ENCODE measurements at regions not wholly inside any gene's neighbourhood (a gene's known extent, or its start where the extent isn't known, plus 50 kb on each side); places are given as distances from the start of the nearest gene placed in this dataset.

DNA sequence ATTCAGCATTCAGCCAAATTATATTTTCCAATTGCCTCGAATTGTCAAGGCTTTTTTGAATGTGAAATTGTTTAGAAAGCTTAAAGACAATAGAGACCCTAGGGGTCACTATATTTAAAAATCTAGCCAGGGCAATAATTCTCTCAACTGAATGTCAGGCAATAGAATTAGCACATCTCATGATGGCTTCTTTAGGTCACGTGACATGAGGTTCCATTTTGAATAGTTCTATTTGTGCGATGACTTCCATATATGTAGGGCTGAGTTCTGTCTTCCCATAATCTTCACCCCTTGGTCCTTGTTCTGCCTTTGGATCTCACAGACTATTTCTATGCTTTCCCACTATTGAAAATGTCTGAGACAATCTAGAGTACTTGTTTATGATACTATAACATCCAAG lies 527.7 kb upstream of the KIRREL3 start:
- Histone ChIP-seq H3K4me3 (ENCODE audit: low read depth in 1 of 2, low read length in 2 of 2) (no peak overlapping the region), H3K4me1 (ENCODE audit: control insufficient read depth in 1 of 2, insufficient read depth in 2 of 2, low read length in 2 of 2) (no peaks in the 10 kb centered on the region), H3K9me3 (ENCODE audit: control insufficient read depth in 1 of 2, low read length in 2 of 2) (no peaks in the 10 kb centered on the region), H3K27me3 (ENCODE audit: low read depth, low read length) (no peaks in the 10 kb centered on the region), H3K36me3 (ENCODE audit: control insufficient read depth in 1 of 2, insufficient read depth in 2 of 2, low read length in 2 of 2) (no peaks in the 10 kb centered on the region), H3K27ac (ENCODE audit: low read length) (no peak overlapping the region)

- H3K4me3 ChIP-seq (ENCODE audit: low read depth in 1 of 2, low read length in 2 of 2) = no peak overlapping the region
- no peaks in the 10 kb centered on the region for H3K27me3 ChIP-seq (ENCODE audit: low read depth, low read length)
- no peaks in the 10 kb centered on the region for H3K9me3 ChIP-seq (ENCODE audit: control insufficient read depth in 1 of 2, low read length in 2 of 2)
- no peak overlapping the region for H3K27ac ChIP-seq (ENCODE audit: low read length)
- no peaks in the 10 kb centered on the region for H3K4me1 ChIP-seq (ENCODE audit: control insufficient read depth in 1 of 2, insufficient read depth in 2 of 2, low read length in 2 of 2)
- no peaks in the 10 kb centered on the region for H3K36me3 ChIP-seq (ENCODE audit: control insufficient read depth in 1 of 2, insufficient read depth in 2 of 2, low read length in 2 of 2)
Measured at GRCh38 chr11:127524618-127525017, 524.0 kb upstream of the KIRREL3 start.

GRCh38 chr11:127521413-127521812 lies 520.8 kb upstream of the KIRREL3 start:
- no peaks in the 10 kb centered on the region for H3K36me3 ChIP-seq (ENCODE audit: control insufficient read depth in 1 of 2, insufficient read depth in 2 of 2, low read length in 2 of 2)
- H3K27ac ChIP-seq (ENCODE audit: low read length) = no peak overlapping the region
- H3K9me3 ChIP-seq (ENCODE audit: control insufficient read depth in 1 of 2, low read length in 2 of 2) = peaks cover 0 to 2% of the 10 kb centered on the region in 2 donors

GRCh38 chr11:127507851-127508250 lies 507.3 kb upstream of the KIRREL3 start:
- no peaks in the 10 kb centered on the region for H3K36me3 ChIP-seq (ENCODE audit: control insufficient read depth in 1 of 2, insufficient read depth in 2 of 2, low read length in 2 of 2)

More at GRCh38 chr11:127521413-127521812, 520.8 kb upstream of the KIRREL3 start:
- H3K27me3 ChIP-seq (ENCODE audit: low read depth, low read length) = no peaks in the 10 kb centered on the region
- H3K4me1 ChIP-seq (ENCODE audit: control insufficient read depth in 1 of 2, insufficient read depth in 2 of 2, low read length in 2 of 2) = no peaks in the 10 kb centered on the region
- no peak overlapping the region for H3K4me3 ChIP-seq (ENCODE audit: low read depth in 1 of 2, low read length in 2 of 2)

GRCh38 chr11:127506647-127507046 lies 506.1 kb upstream of the KIRREL3 start:
- Histone ChIP-seq H3K9me3 (ENCODE audit: control insufficient read depth in 1 of 2, low read length in 2 of 2) (no peaks in the 10 kb centered on the region), H3K4me1 (ENCODE audit: control insufficient read depth in 1 of 2, insufficient read depth in 2 of 2, low read length in 2 of 2) (no peaks in the 10 kb centered on the region), H3K36me3 (ENCODE audit: control insufficient read depth in 1 of 2, insufficient read depth in 2 of 2, low read length in 2 of 2) (no peaks in the 10 kb centered on the region), H3K27me3 (ENCODE audit: low read depth, low read length) (no peaks in the 10 kb centered on the region), H3K4me3 (ENCODE audit: low read depth in 1 of 2, low read length in 2 of 2) (no peak overlapping the region), H3K27ac (ENCODE audit: low read length) (no peak overlapping the region)

More at GRCh38 chr11:127507851-127508250, 507.3 kb upstream of the KIRREL3 start:
- Histone ChIP-seq H3K9me3 (ENCODE audit: control insufficient read depth in 1 of 2, low read length in 2 of 2) (no peaks in the 10 kb centered on the region), H3K4me3 (ENCODE audit: low read depth in 1 of 2, low read length in 2 of 2) (no peak overlapping the region), H3K27ac (ENCODE audit: low read length) (no peak overlapping the region), H3K4me1 (ENCODE audit: control insufficient read depth in 1 of 2, insufficient read depth in 2 of 2, low read length in 2 of 2) (no peaks in the 10 kb centered on the region), H3K27me3 (ENCODE audit: low read depth, low read length) (no peaks in the 10 kb centered on the region)

DNA sequence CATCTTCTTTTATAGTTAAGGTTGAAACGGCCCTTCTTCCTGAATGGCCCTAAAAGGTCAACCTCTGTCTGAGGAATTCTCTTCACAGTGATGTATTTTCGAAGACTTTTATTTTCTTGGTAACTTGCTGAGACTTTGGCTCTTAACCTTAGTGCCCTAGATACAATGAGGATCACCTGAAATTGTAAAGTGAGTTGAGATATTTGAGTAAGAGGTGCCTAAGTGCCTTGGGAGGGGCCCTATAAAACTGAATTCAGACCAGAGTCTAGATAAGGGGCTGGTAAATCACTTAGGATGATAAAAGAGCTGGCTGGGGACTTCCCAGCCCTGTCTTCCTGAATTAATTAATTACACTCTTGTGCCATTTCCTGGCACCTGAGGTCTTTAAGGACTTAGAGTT lies 505.6 kb upstream of the KIRREL3 start:
- no peak overlapping the region for H3K27ac ChIP-seq (ENCODE audit: low read length)
- H3K4me1 ChIP-seq (ENCODE audit: control insufficient read depth in 1 of 2, insufficient read depth in 2 of 2, low read length in 2 of 2) = no peaks in the 10 kb centered on the region
- no peaks in the 10 kb centered on the region for H3K9me3 ChIP-seq (ENCODE audit: control insufficient read depth in 1 of 2, low read length in 2 of 2)
- no peak overlapping the region for H3K4me3 ChIP-seq (ENCODE audit: low read depth in 1 of 2, low read length in 2 of 2)
- no peaks in the 10 kb centered on the region for H3K36me3 ChIP-seq (ENCODE audit: control insufficient read depth in 1 of 2, insufficient read depth in 2 of 2, low read length in 2 of 2)
- H3K27me3 ChIP-seq (ENCODE audit: low read depth, low read length) = no peaks in the 10 kb centered on the region

GRCh38 chr11:127496165-127496564 lies 495.6 kb upstream of the KIRREL3 start:
- H3K9me3 ChIP-seq (ENCODE audit: control insufficient read depth in 1 of 2, low read length in 2 of 2) = no peaks in the 10 kb centered on the region
- H3K27me3 ChIP-seq (ENCODE audit: low read depth, low read length) = no peaks in the 10 kb centered on the region
- no peak overlapping the region for H3K27ac ChIP-seq (ENCODE audit: low read length)
- H3K36me3 ChIP-seq (ENCODE audit: control insufficient read depth in 1 of 2, insufficient read depth in 2 of 2, low read length in 2 of 2) = no peaks in the 10 kb centered on the region
- H3K4me3 ChIP-seq (ENCODE audit: low read depth in 1 of 2, low read length in 2 of 2) = no peak overlapping the region
- H3K4me1 ChIP-seq (ENCODE audit: control insufficient read depth in 1 of 2, insufficient read depth in 2 of 2, low read length in 2 of 2) = no peaks in the 10 kb centered on the region

- no peaks in the 10 kb centered on the region for H3K4me1 ChIP-seq (ENCODE audit: control insufficient read depth in 1 of 2, insufficient read depth in 2 of 2, low read length in 2 of 2)
- H3K4me3 ChIP-seq (ENCODE audit: low read depth in 1 of 2, low read length in 2 of 2) = no peak overlapping the region
- no peaks in the 10 kb centered on the region for H3K36me3 ChIP-seq (ENCODE audit: control insufficient read depth in 1 of 2, insufficient read depth in 2 of 2, low read length in 2 of 2)
- H3K27me3 ChIP-seq (ENCODE audit: low read depth, low read length) = no peaks in the 10 kb centered on the region
- H3K9me3 ChIP-seq (ENCODE audit: control insufficient read depth in 1 of 2, low read length in 2 of 2) = no peaks in the 10 kb centered on the region
- no peak overlapping the region for H3K27ac ChIP-seq (ENCODE audit: low read length)
Measured at GRCh38 chr11:127493330-127494022, 492.9 kb upstream of the KIRREL3 start.

GRCh38 chr11:127492029-127492428 lies 491.5 kb upstream of the KIRREL3 start:
- Histone ChIP-seq H3K36me3 (ENCODE audit: control insufficient read depth in 1 of 2, insufficient read depth in 2 of 2, low read length in 2 of 2) (no peaks in the 10 kb centered on the region), H3K4me1 (ENCODE audit: control insufficient read depth in 1 of 2, insufficient read depth in 2 of 2, low read length in 2 of 2) (no peaks in the 10 kb centered on the region), H3K9me3 (ENCODE audit: control insufficient read depth in 1 of 2, low read length in 2 of 2) (no peaks in the 10 kb centered on the region), H3K4me3 (ENCODE audit: low read depth in 1 of 2, low read length in 2 of 2) (no peak overlapping the region), H3K27me3 (ENCODE audit: low read depth, low read length) (no peaks in the 10 kb centered on the region), H3K27ac (ENCODE audit: low read length) (no peak overlapping the region)

DNA sequence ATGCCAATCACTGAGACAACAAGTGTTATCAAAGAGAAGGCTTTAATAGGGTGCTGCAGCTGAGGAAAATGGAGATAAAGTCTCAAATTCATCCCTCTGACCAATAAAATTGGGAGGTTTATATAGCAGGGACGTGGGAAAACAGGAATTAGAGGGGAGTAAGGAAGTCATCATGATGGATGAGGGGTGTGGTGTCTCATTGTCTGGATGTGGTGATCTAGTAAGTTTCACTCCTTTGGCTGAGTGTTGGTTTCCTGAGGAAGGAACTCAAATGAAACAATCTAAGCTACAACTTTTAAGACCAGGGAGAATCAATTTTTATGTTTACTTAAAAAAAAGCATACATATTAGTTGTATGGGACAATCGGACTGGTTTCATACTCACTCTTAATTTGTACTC lies 491.0 kb upstream of the KIRREL3 start:
- Histone ChIP-seq H3K27ac (ENCODE audit: low read length) (no peak overlapping the region), H3K4me1 (ENCODE audit: control insufficient read depth in 1 of 2, insufficient read depth in 2 of 2, low read length in 2 of 2) (no peaks in the 10 kb centered on the region), H3K36me3 (ENCODE audit: control insufficient read depth in 1 of 2, insufficient read depth in 2 of 2, low read length in 2 of 2) (no peaks in the 10 kb centered on the region), H3K27me3 (ENCODE audit: low read depth, low read length) (no peaks in the 10 kb centered on the region), H3K4me3 (ENCODE audit: low read depth in 1 of 2, low read length in 2 of 2) (peak overlapping the region in 1 of 2 donors; percentile 12), H3K9me3 (ENCODE audit: control insufficient read depth in 1 of 2, low read length in 2 of 2) (no peaks in the 10 kb centered on the region)

DNA sequence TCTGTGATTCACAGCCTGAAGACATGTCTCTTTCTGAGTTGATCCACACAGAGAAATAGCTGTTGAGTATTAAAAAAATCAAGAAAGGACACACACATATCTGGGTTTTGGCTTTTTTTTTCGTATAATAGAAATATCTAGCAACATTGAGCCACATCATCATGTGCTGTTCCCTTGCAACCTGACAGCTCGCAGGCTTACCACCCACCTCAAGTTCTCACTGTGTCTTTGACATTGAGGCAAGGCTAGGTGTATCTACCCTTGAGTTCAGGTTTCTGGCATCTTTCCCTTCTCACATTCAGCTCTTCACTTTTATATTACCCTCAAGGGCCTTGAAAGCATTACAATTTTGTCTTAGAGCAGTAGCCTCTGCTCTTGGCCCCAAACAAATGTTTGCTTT lies 490.3 kb upstream of the KIRREL3 start:
- no peak overlapping the region for H3K4me3 ChIP-seq (ENCODE audit: low read depth in 1 of 2, low read length in 2 of 2)
- H3K4me1 ChIP-seq (ENCODE audit: control insufficient read depth in 1 of 2, insufficient read depth in 2 of 2, low read length in 2 of 2) = no peaks in the 10 kb centered on the region
- no peaks in the 10 kb centered on the region for H3K9me3 ChIP-seq (ENCODE audit: control insufficient read depth in 1 of 2, low read length in 2 of 2)
- H3K27ac ChIP-seq (ENCODE audit: low read length) = no peak overlapping the region
- no peaks in the 10 kb centered on the region for H3K27me3 ChIP-seq (ENCODE audit: low read depth, low read length)
- H3K36me3 ChIP-seq (ENCODE audit: control insufficient read depth in 1 of 2, insufficient read depth in 2 of 2, low read length in 2 of 2) = no peaks in the 10 kb centered on the region

GRCh38 chr11:127485541-127485940 lies 485.0 kb upstream of the KIRREL3 start:
- Histone ChIP-seq H3K27me3 (ENCODE audit: low read depth, low read length) (no peaks in the 10 kb centered on the region), H3K9me3 (ENCODE audit: control insufficient read depth in 1 of 2, low read length in 2 of 2) (no peaks in the 10 kb centered on the region), H3K4me3 (ENCODE audit: low read depth in 1 of 2, low read length in 2 of 2) (no peak overlapping the region), H3K4me1 (ENCODE audit: control insufficient read depth in 1 of 2, insufficient read depth in 2 of 2, low read length in 2 of 2) (no peaks in the 10 kb centered on the region), H3K27ac (ENCODE audit: low read length) (no peak overlapping the region), H3K36me3 (ENCODE audit: control insufficient read depth in 1 of 2, insufficient read depth in 2 of 2, low read length in 2 of 2) (no peaks in the 10 kb centered on the region)
